ENCODE measurements at regions not wholly inside any gene's neighbourhood (a gene's known extent, or its start where the extent isn't known, plus 50 kb on each side); places are given as distances from the start of the nearest gene placed in this dataset.

DNA sequence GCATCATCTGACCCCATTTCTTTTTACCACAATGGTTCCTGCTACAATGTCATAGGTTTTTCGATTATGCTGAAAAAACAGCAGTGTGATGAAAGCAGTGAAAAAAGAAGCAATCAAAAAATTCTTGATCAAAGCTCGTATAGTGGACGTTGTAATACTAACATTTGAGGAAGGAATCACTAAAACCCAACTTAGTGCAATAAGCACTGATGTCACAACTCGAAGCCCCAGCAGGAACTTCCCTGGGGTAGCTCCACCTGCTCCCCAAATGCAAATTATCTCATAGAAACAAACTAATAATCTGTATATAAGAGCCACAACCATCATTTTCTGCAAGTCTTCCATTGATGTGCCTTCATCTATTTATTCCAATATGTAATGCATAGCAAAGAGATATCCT, 285.6 kb upstream of the SGK1 start:
- TF ChIP-seq POLR2A (IDR thresholded peaks at IDR 0.05), result no peak
- TF ChIP-seq, protein P1, sequence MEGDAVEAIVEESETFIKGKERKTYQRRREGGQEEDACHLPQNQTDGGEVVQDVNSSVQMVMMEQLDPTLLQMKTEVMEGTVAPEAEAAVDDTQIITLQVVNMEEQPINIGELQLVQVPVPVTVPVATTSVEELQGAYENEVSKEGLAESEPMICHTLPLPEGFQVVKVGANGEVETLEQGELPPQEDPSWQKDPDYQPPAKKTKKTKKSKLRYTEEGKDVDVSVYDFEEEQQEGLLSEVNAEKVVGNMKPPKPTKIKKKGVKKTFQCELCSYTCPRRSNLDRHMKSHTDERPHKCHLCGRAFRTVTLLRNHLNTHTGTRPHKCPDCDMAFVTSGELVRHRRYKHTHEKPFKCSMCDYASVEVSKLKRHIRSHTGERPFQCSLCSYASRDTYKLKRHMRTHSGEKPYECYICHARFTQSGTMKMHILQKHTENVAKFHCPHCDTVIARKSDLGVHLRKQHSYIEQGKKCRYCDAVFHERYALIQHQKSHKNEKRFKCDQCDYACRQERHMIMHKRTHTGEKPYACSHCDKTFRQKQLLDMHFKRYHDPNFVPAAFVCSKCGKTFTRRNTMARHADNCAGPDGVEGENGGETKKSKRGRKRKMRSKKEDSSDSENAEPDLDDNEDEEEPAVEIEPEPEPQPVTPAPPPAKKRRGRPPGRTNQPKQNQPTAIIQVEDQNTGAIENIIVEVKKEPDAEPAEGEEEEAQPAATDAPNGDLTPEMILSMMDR (IDR thresholded peaks at IDR 0.05), result no peak
- TF ChIP-seq EP300 (IDR thresholded peaks at IDR 0.05), result no peak
